ENCODE measurements at regions not wholly inside any gene's neighbourhood (a gene's known extent, or its start where the extent isn't known, plus 50 kb on each side); places are given as distances from the start of the nearest gene placed in this dataset.

GRCh38 chr6:73901311-73901710, 205.3 kb downstream of the CD109 start:
- DNase-seq: no peak

GRCh38 chr6:73898599-73898998, 202.6 kb downstream of the CD109 start:
- DNase-seq: no peak

GRCh38 chr6:73893696-73894095, 197.7 kb downstream of the CD109 start:
- DNase-seq: no peak

DNA sequence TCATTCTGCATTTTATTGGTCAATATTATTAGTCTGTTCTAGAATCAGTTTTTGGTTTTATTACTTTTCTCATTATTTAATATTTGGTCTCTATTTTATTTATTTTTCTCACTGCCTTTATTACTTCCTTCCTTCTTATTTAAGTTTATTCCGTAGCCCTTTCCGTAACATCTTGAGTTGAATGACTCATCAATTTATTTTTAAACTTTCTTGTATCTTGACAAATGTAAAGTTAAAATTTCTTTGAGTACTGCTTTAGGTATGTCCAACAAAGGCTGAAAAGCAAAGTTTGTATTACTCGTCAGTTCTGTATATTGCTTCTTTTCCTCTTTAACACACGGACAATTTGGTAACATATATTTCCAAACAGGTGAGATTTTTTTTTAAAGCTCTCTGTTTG, 192.0 kb downstream of the CD109 start:
- DNase-seq: no peak

DNA sequence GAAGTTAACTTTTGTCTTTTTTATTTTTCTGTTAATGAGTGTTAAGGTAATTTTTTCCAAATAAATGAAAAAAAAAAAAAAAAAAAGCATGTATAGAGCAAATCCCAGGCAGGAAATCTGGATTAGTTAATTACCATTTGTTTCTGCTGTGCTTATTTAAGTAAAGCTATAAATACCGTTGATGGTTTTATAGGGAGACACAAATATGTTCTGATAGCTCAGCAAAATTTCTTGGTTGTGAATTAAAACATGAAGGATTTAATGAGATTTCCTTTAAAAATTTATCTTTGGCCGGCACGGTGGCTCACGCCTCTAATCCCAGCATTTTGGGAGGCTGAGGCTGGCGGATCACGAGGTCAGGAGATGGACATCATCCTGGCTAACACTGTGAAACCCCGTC, 189.4 kb downstream of the CD109 start:
- no peak for DNase-seq

DNA sequence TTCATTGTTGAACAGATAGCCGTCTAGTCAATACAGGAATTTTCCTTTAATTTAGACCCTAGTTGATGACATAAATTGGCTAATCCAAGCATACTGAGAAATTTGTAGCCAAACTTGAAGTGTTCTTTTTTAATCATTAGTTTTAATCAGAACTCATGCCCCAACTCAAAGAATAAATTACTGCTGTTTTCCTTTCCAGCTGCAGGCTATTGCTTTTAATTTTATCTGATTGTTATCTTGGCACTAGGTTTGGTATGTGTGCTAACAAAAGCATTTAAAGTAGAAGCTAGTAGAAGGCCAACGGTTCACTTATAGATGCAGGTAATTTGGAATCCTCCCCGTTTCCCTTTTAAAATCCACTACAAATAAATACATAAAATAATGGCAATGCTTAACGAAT, 188.5 kb downstream of the CD109 start:
- DNase-seq: no peak

GRCh38 chr6:73879501-73880293, 183.7 kb downstream of the CD109 start:
- DNase-seq: no peak

- no peak for DNase-seq
Observed at GRCh38 chr6:73878403-73878802, 182.4 kb downstream of the CD109 start.
